ENCODE measurements at regions not wholly inside any gene's neighbourhood (a gene's known extent, or its start where the extent isn't known, plus 50 kb on each side); places are given as distances from the start of the nearest gene placed in this dataset.

DNA sequence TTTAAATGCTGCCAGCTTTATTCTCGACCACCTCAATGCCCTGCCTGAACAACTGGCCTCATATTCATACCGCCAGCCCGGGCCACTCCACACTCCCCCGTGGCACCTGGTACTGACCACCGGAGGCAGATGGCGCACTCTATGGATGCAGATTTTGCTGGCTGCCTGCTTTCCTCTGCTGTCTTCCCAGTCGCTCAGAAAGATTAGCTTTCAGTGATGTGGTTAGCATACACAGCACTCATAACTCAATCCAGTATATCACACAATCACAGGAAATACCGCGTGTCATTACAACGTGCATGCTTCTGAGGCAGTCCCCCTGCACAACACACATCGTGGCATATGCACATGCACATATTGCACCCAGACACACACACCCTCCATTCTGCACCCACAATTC, 147.2 kb upstream of the BCOR start:
- TF ChIP-seq, protein P1, sequence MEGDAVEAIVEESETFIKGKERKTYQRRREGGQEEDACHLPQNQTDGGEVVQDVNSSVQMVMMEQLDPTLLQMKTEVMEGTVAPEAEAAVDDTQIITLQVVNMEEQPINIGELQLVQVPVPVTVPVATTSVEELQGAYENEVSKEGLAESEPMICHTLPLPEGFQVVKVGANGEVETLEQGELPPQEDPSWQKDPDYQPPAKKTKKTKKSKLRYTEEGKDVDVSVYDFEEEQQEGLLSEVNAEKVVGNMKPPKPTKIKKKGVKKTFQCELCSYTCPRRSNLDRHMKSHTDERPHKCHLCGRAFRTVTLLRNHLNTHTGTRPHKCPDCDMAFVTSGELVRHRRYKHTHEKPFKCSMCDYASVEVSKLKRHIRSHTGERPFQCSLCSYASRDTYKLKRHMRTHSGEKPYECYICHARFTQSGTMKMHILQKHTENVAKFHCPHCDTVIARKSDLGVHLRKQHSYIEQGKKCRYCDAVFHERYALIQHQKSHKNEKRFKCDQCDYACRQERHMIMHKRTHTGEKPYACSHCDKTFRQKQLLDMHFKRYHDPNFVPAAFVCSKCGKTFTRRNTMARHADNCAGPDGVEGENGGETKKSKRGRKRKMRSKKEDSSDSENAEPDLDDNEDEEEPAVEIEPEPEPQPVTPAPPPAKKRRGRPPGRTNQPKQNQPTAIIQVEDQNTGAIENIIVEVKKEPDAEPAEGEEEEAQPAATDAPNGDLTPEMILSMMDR (IDR thresholded peaks at IDR 0.05) = no peak
- TF ChIP-seq POLR2A (IDR thresholded peaks at IDR 0.05) (no peak), EP300 (IDR thresholded peaks at IDR 0.05) (no peak)

Measured in suprapubic skin (tissue), 3 donors.